OCI-LY3 (cell line): ENCODE measurements at regions not wholly inside any gene's neighbourhood (a gene's known extent, or its start where the extent isn't known, plus 50 kb on each side); places are given as distances from the start of the nearest gene placed in this dataset.

Experiments used
- H2AFZ ChIP-seq: fragments of 200-600, 300-600 bp; shearing (Covaris generic); 2 replicates; pipeline ENCODE4 v1.6.0; 2014; ENCODE audit warnings: antibody characterized with exemption, low read depth, low read length
- H3K27ac ChIP-seq: fragments of 200-600, 300-600 bp; sonication (generic); 2 replicates; pipeline ENCODE4 v1.5.1; 2014; ENCODE audit warnings: mild to moderate bottlenecking, low read length, moderate library complexity, mixed read lengths
- H3K27me3 ChIP-seq: fragments of 200-600, 300-600 bp; sonication (generic); 2 replicates; pipeline ENCODE4 v1.6.1; 2014; ENCODE audit warnings: low read depth, low read length, mixed read lengths
- H3K36me3 ChIP-seq: fragments of 200-600, 300-600 bp; sonication (generic); replicated peaks from 2 replicates; pipeline ENCODE3; 2014; ENCODE audit warnings: low read depth, low read length, mixed read lengths
- H3K4me1 ChIP-seq: fragments of 300-600, 200-600 bp; sonication (generic); 2 replicates; pipeline ENCODE4 v1.6.1; 2014; ENCODE audit warnings: low read length, mixed read lengths
- H3K4me2 ChIP-seq: fragments of 200-600, 300-600 bp; sonication (generic); 2 replicates; pipeline ENCODE4 v1.6.1; 2014; ENCODE audit warnings: low read length, mixed read lengths
- H3K4me3 ChIP-seq: fragments of 300-600, 200-600 bp; sonication (generic); 2 replicates; pipeline ENCODE4 v1.5.1; 2014; ENCODE audit warnings: antibody characterized with exemption, mild to moderate bottlenecking, low read length, moderate library complexity
- H3K79me2 ChIP-seq: fragments of 300-600, 200-600 bp; shearing (Covaris generic); 2 replicates; pipeline ENCODE4 v1.6.1; 2014; ENCODE audit warnings: mild to moderate bottlenecking, low read length, mixed read lengths
- H3K9ac ChIP-seq: fragments of 300-600, 200-600 bp; shearing (Covaris generic); 2 replicates; pipeline ENCODE4 v1.6.0; 2014; ENCODE audit warnings: mild to moderate bottlenecking, low read length, moderate library complexity
- H3K9me3 ChIP-seq: fragments of 200-600, 300-600 bp; shearing (Covaris generic); 2 replicates; pipeline ENCODE4 v1.6.1; 2014; ENCODE audit warnings: low read length, mixed read lengths; ENCODE audit not compliant: insufficient read depth
- H4K20me1 ChIP-seq: fragments of 200-600, 300-600 bp; sonication (generic); 2 replicates; pipeline ENCODE4 v1.6.1; 2016; ENCODE audit warnings: low read length, mixed read lengths; ENCODE audit not compliant: insufficient read depth
- EZH2phosphoT487 ChIP-seq: fragments of 200-600 bp; shearing (Covaris generic); IDR thresholded peaks from 2 replicates; pipeline ENCODE4 v1.6.1; 2018; ENCODE audit warnings: antibody characterized with exemption, mixed run types, low read depth
- TF ChIP-seq, protein P1 (sequence below): fragments of 200-600, 300-600 bp; sonication (generic); IDR thresholded peaks from 2 replicates; pipeline ENCODE4 v1.5.1; 2014; ENCODE audit warnings: antibody characterized with exemption, low read length, low read depth

DNA sequence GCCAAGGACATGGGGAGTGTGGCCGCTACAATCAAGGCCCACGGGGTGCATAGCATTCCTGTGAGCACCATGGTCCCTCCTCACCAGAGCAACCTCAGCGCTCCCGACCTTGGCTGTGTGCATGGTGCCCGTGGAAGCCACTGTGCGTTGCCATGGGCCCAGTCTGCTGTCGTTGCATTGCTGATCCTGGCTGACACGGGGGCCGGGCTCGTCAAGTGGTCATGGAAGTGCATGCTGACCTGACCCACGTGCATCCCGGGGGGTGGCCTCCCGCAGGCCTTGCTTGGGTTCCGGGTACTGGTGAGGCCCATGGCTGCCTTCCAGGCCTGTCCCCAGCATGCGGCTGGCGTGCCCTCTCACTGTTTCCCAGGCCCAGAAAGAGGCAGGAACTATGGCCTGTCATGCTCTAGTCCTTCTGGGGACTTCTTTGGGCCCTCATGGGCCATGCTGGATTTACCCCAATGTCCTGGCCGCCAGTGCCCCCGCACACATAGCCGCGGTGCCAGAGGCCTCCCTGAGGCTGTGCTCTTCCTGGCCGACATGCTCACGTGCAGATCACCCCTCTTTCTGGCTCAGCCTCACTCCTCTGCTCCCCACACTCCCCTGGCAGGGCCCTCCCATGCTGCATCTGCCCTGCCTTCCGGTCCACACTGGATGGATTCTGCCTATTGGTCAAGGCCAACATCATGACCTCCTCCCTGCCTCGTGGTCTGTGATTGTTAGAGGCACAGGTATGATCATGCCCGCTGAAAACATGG, 1258.0 kb downstream of the BRD1 start:
- H3K27ac ChIP-seq, result no peak overlapping the region
- H2AFZ ChIP-seq, result no peak overlapping the region
- peaks cover 7% of the 10 kb centered on the region; the same call in 1 of the 2 replicates for H3K9me3 ChIP-seq
- TF ChIP-seq, protein P1, sequence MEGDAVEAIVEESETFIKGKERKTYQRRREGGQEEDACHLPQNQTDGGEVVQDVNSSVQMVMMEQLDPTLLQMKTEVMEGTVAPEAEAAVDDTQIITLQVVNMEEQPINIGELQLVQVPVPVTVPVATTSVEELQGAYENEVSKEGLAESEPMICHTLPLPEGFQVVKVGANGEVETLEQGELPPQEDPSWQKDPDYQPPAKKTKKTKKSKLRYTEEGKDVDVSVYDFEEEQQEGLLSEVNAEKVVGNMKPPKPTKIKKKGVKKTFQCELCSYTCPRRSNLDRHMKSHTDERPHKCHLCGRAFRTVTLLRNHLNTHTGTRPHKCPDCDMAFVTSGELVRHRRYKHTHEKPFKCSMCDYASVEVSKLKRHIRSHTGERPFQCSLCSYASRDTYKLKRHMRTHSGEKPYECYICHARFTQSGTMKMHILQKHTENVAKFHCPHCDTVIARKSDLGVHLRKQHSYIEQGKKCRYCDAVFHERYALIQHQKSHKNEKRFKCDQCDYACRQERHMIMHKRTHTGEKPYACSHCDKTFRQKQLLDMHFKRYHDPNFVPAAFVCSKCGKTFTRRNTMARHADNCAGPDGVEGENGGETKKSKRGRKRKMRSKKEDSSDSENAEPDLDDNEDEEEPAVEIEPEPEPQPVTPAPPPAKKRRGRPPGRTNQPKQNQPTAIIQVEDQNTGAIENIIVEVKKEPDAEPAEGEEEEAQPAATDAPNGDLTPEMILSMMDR, result no peak
- TF ChIP-seq EZH2phosphoT487, result no peak
- H3K79me2 ChIP-seq, result no peaks in the 10 kb centered on the region
- H3K9ac ChIP-seq, result no peak overlapping the region
- H4K20me1 ChIP-seq, result no peaks in the 10 kb centered on the region
- H3K27me3 ChIP-seq, result no peaks in the 10 kb centered on the region
- no peak overlapping the region for H3K4me2 ChIP-seq
- no peaks in the 10 kb centered on the region for H3K36me3 ChIP-seq
- H3K4me1 ChIP-seq, result peaks cover 17% of the 10 kb centered on the region; the same call in 1 of the 2 replicates
- H3K4me3 ChIP-seq, result no peak overlapping the region

DNA sequence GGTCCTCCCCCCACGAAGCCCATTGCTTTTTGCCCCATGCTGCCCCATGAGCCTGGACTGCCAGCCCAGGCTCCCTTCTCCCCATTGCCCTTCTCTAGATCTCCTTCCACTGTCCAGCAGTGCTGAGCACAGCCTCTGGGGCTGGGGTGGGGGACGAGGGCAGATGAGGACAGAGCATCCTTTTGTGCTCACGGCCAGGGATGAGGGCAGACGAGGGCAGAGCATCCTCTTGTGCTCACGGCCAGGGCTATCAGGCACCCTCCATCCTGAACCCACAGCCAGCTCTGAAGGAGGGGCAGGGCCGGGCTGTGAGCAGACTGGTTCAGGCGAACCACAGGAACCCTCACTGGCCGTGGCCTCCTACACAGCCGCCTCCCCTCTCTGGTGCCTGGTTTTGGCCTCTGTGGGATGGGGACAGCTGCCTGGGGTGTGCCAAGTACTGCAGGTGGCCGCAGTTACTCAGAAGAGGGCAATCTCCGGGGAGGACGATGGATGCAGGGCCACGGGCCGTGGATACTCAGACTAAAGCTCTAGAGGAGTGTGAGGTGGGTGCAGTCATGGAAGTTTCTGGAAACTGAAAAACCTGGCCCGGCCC, 1258.8 kb downstream of the BRD1 start:
- Histone ChIP-seq H4K20me1 (no peaks in the 10 kb centered on the region), H3K27me3 (no peaks in the 10 kb centered on the region), H3K27ac (no peak overlapping the region)

DNA sequence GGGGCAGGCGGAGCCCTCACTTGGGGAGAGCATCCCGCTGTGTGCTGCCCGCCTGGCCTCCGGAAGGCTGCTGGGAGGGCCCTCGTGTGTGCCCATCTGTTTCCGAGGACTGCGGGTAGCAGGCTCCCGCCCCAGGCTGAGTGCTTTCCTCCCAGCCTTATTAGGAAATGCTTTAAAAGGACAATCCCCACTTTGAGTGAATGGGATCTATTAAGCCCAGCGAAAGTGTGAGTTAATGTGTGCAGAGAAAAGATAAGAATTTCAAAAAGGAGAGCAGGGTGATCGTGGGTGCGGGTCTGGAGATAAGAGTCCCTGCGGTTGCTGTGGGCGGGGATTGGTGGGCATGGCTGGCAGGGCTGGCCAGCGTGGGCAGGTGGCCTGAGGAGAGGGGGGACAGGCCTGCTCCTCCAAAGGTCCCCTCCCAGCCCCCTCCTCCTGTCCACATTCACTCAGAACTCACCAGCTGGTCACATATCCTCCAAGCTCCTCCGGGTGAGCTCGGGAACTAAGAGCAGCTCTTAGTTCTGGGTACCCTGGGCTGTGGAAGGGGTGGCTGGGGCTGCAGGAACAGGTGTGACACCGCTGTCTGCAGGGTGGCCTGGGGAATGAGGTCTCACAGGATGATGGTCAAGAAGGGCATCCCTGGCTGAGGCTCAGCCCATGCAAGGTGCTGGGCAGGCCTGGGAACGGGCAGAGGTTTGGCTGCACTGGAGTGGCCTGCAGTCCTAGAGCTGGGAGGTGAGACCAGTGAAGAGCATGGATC, 1260.3 kb downstream of the BRD1 start:
- Histone ChIP-seq H3K36me3 (no peaks in the 10 kb centered on the region), H3K4me2 (no peak overlapping the region), H4K20me1 (no peaks in the 10 kb centered on the region), H3K4me1 (no peaks in the 10 kb centered on the region), H3K27me3 (no peaks in the 10 kb centered on the region), H3K9me3 (peaks cover 7% of the 10 kb centered on the region; the same call in 1 of the 2 replicates), H3K4me3 (no peak overlapping the region), H2AFZ (no peak overlapping the region), H3K9ac (no peak overlapping the region), H3K79me2 (no peaks in the 10 kb centered on the region), H3K27ac (no peak overlapping the region)
- TF ChIP-seq, protein P1, result no peak
- TF ChIP-seq EZH2phosphoT487, result no peak

More for the DNA sequence above, 1258.8 kb downstream of the BRD1 start:
- Histone ChIP-seq H3K79me2 (no peaks in the 10 kb centered on the region), H3K4me1 (peaks cover 10% of the 10 kb centered on the region; the same call in 1 of the 2 replicates), H3K36me3 (no peaks in the 10 kb centered on the region), H3K9me3 (peaks cover 7% of the 10 kb centered on the region; the same call in 1 of the 2 replicates), H3K9ac (no peak overlapping the region), H2AFZ (no peak overlapping the region), H3K4me3 (no peak overlapping the region), H3K4me2 (no peak overlapping the region)
- TF ChIP-seq, protein P1, result no peak
- no peak for TF ChIP-seq EZH2phosphoT487

DNA sequence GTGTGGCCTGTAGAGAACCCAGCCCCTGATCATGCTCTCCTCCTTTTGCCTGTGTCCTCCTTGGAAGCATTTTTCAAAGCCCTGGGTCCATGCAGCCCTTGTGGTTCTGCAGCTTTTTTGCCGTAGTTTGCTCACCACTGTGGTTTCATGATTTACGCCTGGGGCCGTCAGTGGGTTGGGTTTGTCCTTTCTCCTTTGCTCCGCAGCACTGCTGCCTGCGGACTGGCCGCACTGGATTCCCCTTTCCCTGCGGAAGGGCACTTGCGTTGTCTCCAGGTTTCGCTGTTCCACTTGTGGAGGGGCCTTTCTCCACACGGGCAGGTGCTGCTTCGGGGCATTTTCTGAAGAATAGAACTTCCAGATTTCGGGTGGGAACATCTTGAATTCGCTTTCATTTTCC, 1260.9 kb downstream of the BRD1 start:
- TF ChIP-seq, protein P1, result no peak
- no peak for TF ChIP-seq EZH2phosphoT487
- H3K4me2 ChIP-seq, result no peak overlapping the region
- no peaks in the 10 kb centered on the region for H4K20me1 ChIP-seq
- no peak overlapping the region for H3K4me3 ChIP-seq
- H3K27ac ChIP-seq, result no peak overlapping the region
- H3K27me3 ChIP-seq, result no peaks in the 10 kb centered on the region
- H3K4me1 ChIP-seq, result no peaks in the 10 kb centered on the region
- H3K79me2 ChIP-seq, result no peaks in the 10 kb centered on the region
- no peak overlapping the region for H3K9ac ChIP-seq
- no peaks in the 10 kb centered on the region for H3K36me3 ChIP-seq
- no peak overlapping the region for H2AFZ ChIP-seq
- H3K9me3 ChIP-seq, result peaks cover 7% of the 10 kb centered on the region; the same call in 1 of the 2 replicates
